ENCODE measurements at regions not wholly inside any gene's neighbourhood (a gene's known extent, or its start where the extent isn't known, plus 50 kb on each side); places are given as distances from the start of the nearest gene placed in this dataset.

DNA sequence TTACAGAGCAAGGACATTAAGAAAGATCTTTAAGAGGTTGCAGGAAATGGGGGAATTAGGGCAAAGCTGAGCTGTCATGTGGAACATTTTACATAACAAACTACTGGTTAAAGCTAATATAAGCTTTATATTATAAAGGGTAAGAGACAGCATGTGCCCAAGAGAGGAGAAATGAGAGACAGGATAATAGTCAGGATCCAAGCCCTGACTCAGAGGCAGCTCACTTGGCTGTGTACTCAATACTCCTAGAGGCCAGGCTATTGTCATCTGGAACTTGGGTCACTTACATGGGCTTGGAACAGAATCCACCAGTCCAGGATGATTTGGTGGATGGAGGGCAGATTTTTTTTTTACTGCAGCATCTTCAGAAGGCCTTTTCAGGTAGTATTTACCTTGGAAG is 418.6 kb upstream of the ZMIZ1 start:
- H3K4me3 ChIP-seq (ENCODE audit: low read depth, low read length), result no peak overlapping the region

DNA sequence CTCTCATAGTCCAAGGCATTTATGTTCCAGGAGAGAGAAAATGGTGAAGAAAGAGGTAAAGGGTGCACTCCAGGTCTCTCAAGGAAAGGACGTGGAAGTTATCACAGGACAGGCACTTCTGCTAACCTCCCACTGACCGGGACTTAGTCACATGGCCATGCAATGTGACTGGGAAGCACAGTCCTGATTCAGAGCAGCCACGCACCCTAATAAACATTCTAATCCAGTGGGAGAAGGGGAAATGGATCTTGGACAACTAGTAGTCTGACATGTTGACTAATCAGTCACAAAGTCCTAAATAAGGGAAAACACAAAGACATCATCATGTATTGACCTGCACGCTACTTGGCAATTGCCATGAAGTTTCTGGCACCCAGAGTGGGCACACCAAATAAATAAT is 417.5 kb upstream of the ZMIZ1 start:
- H3K4me3 ChIP-seq (ENCODE audit: low read depth, low read length), result no peak overlapping the region
- TF ChIP-seq, protein P1, sequence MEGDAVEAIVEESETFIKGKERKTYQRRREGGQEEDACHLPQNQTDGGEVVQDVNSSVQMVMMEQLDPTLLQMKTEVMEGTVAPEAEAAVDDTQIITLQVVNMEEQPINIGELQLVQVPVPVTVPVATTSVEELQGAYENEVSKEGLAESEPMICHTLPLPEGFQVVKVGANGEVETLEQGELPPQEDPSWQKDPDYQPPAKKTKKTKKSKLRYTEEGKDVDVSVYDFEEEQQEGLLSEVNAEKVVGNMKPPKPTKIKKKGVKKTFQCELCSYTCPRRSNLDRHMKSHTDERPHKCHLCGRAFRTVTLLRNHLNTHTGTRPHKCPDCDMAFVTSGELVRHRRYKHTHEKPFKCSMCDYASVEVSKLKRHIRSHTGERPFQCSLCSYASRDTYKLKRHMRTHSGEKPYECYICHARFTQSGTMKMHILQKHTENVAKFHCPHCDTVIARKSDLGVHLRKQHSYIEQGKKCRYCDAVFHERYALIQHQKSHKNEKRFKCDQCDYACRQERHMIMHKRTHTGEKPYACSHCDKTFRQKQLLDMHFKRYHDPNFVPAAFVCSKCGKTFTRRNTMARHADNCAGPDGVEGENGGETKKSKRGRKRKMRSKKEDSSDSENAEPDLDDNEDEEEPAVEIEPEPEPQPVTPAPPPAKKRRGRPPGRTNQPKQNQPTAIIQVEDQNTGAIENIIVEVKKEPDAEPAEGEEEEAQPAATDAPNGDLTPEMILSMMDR (IDR thresholded peaks at IDR 0.05; ENCODE audit: low read depth, low read length), result no peak

More for the DNA sequence above, 418.6 kb upstream of the ZMIZ1 start:
- TF ChIP-seq, protein P1 (IDR thresholded peaks at IDR 0.05; ENCODE audit: low read depth, low read length), result no peak

DNA sequence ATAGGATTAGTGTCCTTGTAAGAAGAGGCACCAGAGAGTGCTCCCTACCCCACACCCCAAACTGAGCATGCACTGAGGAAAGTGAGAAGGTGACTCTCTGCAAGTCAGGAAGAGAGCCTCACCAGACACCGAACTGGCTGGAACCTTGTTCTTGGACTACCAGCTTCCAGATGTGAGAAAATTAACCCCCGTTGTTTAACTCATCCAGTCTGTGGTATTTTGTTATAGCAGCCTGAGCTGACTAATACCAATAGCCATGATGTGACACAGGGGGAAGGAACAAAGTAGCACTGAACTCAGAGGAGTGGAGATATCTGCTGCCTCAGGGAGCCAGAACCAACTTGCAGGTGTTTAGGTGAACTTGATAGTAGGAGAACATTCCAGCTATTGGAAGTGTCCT is 415.2 kb upstream of the ZMIZ1 start:
- H3K4me3 ChIP-seq (ENCODE audit: low read depth, low read length), result no peak overlapping the region
- TF ChIP-seq, protein P1 (IDR thresholded peaks at IDR 0.05; ENCODE audit: low read depth, low read length), result no peak

DNA sequence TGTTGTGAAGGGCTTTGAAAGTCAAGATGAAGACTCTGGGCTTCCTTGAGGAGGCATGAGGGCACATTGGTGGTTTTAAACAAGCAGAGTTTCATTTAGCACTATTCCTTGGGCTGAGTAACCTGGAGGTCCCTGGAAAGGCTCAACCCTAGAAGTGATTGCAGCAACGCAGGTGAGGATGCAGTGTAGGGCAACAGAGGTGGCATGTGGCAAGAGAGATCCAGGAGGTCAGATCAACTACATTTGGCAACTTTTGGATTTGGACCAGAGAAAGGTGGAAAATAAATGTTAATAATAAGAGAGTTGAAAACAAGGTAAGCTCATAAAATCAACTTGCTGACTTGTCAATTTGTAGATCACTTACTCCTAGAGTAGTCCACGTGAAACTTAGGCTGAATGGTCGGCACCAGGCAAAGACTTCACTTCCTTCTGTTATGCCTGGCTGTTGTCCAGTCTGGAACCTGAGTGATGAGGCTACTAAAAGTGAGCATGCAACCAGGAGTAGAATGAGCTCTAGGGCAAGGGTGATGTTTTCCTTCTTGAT is 414.6 kb upstream of the ZMIZ1 start:
- TF ChIP-seq, protein P1 (IDR thresholded peaks at IDR 0.05; ENCODE audit: low read depth, low read length), result no peak
- H3K4me3 ChIP-seq (ENCODE audit: low read depth, low read length), result no peak overlapping the region

DNA sequence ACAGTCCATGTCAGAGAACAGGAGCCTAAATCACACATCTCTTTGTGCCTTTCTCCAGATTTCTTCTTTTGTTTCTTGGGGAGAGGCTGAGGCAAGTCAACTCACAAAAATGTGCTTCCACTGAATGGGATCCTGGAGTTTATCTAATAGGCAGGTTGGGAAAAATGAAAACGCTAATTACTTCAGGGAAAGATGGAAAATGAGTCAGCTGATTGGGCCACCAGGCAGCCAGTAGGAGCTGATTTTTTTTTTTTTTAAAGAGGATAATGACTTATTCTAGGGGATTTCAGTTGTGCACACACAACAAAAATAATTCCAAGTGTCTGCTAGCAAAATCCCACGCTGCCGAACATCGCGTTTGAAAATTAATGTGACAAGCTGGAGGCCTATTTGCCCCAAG is 412.8 kb upstream of the ZMIZ1 start:
- TF ChIP-seq, protein P1 (IDR thresholded peaks at IDR 0.05; ENCODE audit: low read depth, low read length), result no peak
- no peak overlapping the region for H3K4me3 ChIP-seq (ENCODE audit: low read depth, low read length)

DNA sequence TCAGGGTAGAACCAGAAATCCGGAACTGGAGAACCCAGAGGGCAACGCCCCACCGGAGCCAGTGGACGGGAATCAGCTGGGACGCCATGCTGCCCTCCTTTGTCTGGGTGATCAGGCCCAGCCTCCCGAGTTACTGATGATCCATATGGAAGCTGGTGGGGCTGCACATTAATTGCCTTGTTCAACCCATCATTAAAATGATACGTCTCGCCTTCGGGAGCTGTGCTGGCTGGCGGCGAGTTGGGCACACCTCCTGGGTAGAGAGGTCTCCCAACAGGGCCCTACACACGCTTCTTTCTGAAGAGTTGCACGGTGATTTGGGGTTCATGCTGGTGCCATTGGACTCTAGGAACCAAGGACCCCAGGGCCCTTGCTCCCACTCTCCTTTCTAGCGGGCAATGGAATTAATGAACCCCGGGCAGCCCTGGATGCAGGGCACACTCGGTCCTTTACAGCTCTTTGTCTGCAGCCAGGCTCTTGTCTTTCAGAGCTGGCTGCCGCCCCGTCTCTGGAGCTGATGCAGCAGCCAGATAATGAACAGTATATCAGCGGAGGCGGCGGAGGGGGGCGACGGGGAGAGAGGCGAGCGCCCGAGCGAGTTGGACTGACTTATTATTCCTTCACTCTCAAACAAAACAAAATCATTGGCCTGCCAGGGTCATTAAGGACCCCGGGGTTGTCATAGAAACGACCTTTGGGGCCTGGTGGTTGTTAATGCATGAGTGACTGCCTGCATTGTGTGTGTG is 412.2 kb upstream of the ZMIZ1 start:
- H3K4me3 ChIP-seq (ENCODE audit: low read depth, low read length), result no peak overlapping the region
- TF ChIP-seq, protein P1 (IDR thresholded peaks at IDR 0.05; ENCODE audit: low read depth, low read length), result no peak

DNA sequence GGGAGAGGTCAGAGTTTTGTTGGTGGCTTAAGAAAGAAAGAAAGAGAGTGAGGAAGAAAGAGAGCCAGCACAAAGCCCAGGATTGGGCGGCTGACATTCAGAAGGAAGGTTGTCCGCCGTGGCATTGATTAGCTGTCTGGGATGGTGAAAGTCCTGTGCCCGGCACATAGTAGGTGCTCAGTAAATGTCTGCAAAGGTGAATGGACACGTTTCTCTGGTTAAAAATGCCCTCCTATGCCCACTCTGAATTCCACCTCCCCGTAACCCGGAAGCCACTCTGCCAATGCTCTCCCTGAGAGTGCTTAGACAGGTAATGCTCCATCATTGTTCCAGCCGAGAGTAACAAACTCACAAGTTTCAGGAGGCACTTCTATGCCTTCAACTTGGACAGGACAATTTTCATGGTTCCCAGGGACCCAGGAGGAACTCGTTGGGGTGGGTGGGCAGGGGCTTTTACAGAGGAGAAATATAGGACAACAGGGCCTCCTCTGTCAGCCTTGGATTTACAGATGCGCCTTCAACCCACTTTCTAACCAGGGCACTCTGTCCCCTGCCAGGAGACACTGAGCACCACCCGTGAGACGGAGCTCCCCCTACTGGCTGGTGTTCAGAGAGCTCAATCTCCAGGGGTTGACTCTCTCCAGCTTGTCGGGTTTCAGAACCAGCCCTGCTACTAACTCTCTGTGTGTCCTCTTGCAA is 411.5 kb upstream of the ZMIZ1 start:
- TF ChIP-seq, protein P1 (IDR thresholded peaks at IDR 0.05; ENCODE audit: low read depth, low read length), result peak; percentile 67
- no peak overlapping the region for H3K4me3 ChIP-seq (ENCODE audit: low read depth, low read length)
